ENCODE measurements at regions not wholly inside any gene's neighbourhood (a gene's known extent, or its start where the extent isn't known, plus 50 kb on each side); places are given as distances from the start of the nearest gene placed in this dataset.
A peak's percentile ranks its signal among the peaks of the same experiment; 100 is the strongest.
"Not testable (repeated sequence)": the region's sequence is repeated elsewhere in the genome, so short reads cannot be mapped to it uniquely, and the experiment has no call there.

- no peak for DNase-seq
Measured at GRCh38 chr5:50898966-50899365, 232.5 kb downstream of the PARP8 start.

GRCh38 chr5:50900952-50901510 lies 234.6 kb downstream of the PARP8 start:
- DNase-seq = no peak

- DNase-seq = no peak
Measured at GRCh38 chr5:50903651-50904050, 237.2 kb downstream of the PARP8 start.

- DNase-seq = no peak
Measured at GRCh38 chr5:50905996-50906570, 239.6 kb downstream of the PARP8 start.

- not testable (repeated sequence) for DNase-seq
Measured at GRCh38 chr5:50920160-50920559, 253.7 kb downstream of the PARP8 start.

GRCh38 chr5:50921366-50922133 lies 255.1 kb downstream of the PARP8 start:
- DNase-seq = no peak

GRCh38 chr5:50922134-50922941 lies 255.9 kb downstream of the PARP8 start:
- not testable (repeated sequence) for DNase-seq

GRCh38 chr5:50922942-50923767 lies 256.7 kb downstream of the PARP8 start:
- peak; percentile 16 for DNase-seq

GRCh38 chr5:50923768-50924494 lies 257.5 kb downstream of the PARP8 start:
- DNase-seq = no peak

- DNase-seq = peak; percentile 15
Measured at GRCh38 chr5:50927953-50928352, 261.5 kb downstream of the PARP8 start.

GRCh38 chr5:50929174-50929573 lies 262.7 kb downstream of the PARP8 start:
- no peak for DNase-seq

- DNase-seq = no peak
Measured at GRCh38 chr5:50934343-50934742, 267.9 kb downstream of the PARP8 start.

- no peak for DNase-seq
Measured at GRCh38 chr5:50945139-50945538, 278.7 kb downstream of the PARP8 start.

GRCh38 chr5:50947906-50948683 lies 281.7 kb downstream of the PARP8 start:
- peak; percentile 39 for DNase-seq

GRCh38 chr5:50953290-50953689 lies 286.9 kb downstream of the PARP8 start:
- no peak for DNase-seq

GRCh38 chr5:50958852-50959457 lies 292.5 kb downstream of the PARP8 start:
- DNase-seq = peak; percentile 10

- DNase-seq = peak; percentile 86
Measured at GRCh38 chr5:50962934-50963872, 296.8 kb downstream of the PARP8 start.

GRCh38 chr5:50963971-50964745 lies 297.7 kb downstream of the PARP8 start:
- no peak for DNase-seq

Measured in DMS153 (cell line).